Fibroblast of lung (primary cell): ENCODE measurements at regions not wholly inside any gene's neighbourhood (a gene's known extent, or its start where the extent isn't known, plus 50 kb on each side); places are given as distances from the start of the nearest gene placed in this dataset.

Experiments
- CTCF ChIP-seq, 2 donors: IDR thresholded peaks in 1 of 2; conservative IDR thresholded peaks in 1 of 2; 1 replicate in 1 of 2; 2 replicates in 1 of 2; pipeline ENCODE4 v1.5.1; 2011 to 2012; ENCODE audit warnings: low read length in 2 of 2, control low read depth in 1 of 2, inconsistent platforms in 1 of 2, low read depth in 1 of 2, mild to moderate bottlenecking in 1 of 2
- EZH2 ChIP-seq: IDR thresholded peaks from 2 replicates; pipeline ENCODE4 v1.5.1; 2012; ENCODE audit warnings: low read length, control low read depth, mild to moderate bottlenecking; ENCODE audit errors: missing control alignments

DNA sequence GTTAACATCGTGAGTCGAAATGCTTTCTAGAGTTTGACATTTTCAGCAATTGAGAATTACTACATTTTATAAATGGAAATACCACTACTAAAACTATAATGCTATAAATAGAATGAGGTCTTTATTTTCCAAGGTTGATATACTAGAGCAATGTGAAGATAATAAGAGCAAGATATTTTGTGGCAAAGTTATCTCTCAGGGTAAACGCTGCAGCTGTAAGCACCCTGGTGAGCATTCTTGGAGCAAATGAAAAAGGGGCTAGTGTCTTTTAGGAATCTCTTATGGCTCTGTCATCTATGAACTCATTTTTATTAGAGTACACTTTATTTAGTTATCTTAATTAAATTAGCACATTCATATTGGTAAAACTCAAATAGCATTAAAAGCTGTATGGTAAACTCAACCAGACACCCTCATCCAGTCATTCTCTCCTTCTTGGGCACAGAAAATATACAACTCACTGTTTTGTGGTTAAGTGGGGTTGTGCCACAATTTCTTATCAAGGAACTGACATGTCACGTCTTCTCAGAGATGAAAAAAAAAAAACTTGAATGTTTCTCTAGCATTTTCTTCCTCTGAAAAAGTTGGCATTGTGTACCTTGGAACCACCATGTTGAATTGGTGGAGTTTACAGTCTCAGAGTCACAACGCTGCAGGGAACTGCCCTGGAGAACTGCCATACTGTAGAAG is 289.5 kb upstream of the PFKP start:
- no peak for TF ChIP-seq CTCF (conservative IDR thresholded peaks at IDR 0.05 in 1 of 2, IDR thresholded peaks at IDR 0.05 in 1 of 2; ENCODE audit: low read depth in 1 of 2, low read length in 2 of 2)
- TF ChIP-seq EZH2: no peak
